NCI-H2029 treated with DMSO at 0.1 percent for 48 hours (cell line): ENCODE measurements at regions not wholly inside any gene's neighbourhood (a gene's known extent, or its start where the extent isn't known, plus 50 kb on each side); places are given as distances from the start of the nearest gene placed in this dataset.
"Not testable (repeated sequence)": the region's sequence is repeated elsewhere in the genome, so short reads cannot be mapped to it uniquely, and the experiment has no call there.

Experiments used
- DNase-seq: peaks from one replicate; lab custom pipeline; 2025; lab: John Stamatoyannopoulos, UW

DNA sequence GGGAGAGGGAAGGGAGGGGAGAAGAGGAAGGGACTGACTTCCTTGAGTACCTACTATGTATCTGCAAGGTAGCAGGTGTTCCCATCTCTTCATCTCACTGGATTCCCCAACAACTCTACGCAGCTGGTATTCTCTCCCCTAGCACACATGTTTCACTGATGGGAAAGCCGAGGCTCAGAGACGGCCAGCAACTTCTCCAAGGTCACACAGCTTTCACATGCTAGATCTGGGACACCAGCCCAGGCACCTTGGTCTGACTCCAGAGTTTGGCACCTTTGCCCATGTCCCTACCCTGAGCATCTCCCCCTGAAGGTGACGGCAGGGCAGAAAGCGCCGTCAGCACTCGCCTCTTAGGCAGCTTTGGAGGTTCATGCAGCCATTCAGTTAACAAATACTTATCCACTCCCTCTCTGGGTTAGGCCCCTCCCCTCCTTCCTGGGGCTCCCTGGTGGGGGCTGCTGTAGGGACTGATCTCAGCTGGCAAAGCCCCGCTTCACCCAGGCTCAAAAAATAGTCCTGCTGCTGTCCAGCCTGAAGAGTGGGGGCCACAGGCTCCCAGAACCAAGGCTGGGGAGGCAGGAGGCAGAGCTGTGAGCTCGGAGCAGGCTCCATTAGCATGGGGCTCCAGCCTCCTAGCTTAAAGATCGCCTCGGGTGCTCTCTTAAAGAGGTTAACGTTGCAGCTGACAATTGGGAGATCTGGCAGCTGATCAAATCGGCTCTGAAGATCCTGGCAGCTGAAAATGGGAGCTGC, 79.4 kb downstream of the IGLL1 start:
- no peak for DNase-seq

GRCh38 chr22:23499845-23500500, 80.1 kb downstream of the IGLL1 start:
- no peak for DNase-seq

GRCh38 chr22:23498811-23499798, 81.0 kb downstream of the IGLL1 start:
- no peak for DNase-seq

GRCh38 chr22:23497889-23498288, 82.2 kb downstream of the IGLL1 start:
- DNase-seq = not testable (repeated sequence)

DNA sequence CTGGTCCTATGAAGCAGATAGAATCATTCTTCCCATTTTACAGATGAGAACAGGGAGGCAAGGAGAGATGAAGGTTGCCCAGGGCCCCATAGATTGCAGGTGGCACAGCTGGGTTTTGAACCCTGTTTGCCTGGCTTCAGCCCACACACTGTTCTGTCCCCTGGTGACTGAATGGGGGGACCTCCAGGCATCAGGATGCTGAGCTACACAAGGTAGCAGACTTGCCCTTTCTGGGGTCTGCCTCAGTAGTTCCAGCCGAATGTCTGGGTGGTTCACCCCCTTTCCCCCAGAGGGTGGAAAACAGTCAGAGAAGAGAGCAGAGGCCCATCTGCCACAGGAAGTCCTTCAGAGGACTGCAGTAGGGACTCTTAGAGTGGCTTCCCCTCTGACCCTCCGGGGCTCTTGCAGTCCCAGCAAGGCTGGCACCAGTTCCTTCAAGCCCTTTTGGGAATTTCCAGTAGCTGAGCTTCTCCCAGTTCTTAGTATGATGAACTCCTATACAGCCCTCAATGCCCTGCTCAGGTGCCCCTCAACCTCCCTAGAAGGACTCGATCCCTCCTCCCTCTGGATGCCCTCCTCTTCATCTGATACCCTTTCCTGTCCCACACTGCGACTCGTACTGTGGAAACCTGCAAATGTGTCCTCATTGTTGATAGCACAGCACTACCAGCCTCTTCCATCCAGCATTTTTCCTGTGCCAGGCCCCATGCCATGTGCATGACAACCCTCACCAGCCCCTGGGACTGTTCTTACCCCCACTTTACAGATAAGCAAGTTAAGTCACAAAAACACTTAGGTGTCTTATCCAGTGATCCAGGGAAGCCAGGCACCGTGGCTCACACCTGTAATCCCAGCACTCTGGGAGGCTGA, 82.8 kb downstream of the IGLL1 start:
- no peak for DNase-seq

DNA sequence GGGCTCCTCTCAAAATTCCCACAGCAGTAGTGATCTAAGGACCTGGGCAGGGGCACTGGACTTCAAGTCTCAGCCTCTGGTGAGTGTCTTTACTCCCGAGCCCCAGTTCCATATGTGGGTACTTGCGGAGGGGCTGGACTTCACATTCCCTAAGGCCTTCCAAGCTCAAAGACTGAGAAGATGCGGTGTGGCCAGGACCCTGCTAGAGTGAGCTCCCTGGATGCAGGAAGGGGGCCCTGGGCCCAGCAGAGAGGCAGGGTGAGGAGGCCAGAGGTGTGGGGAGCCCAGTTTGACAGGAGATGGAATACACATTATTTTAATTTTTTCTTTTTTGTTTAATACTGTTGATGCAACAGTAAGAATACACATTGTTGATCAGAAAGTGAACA, 83.7 kb downstream of the IGLL1 start:
- DNase-seq = no peak

GRCh38 chr22:23495614-23496444, 84.3 kb downstream of the IGLL1 start:
- DNase-seq = no peak

DNA sequence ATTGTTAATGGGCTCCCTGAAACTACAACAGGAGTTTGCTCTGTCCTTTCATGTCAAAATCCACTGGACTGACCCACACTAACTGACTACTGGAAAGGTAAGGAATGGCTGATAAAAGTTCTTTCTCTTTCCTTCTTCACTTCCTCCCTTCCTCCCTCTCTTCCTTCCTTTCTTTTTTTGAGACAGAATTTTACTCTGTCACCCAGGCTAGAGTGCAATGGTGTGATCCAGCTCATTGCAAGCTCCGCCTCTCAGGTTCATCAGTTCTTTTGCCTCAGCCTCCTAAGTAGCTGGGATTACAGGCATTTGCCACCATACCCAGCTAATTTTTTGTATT, 85.2 kb downstream of the IGLL1 start:
- DNase-seq = no peak

DNA sequence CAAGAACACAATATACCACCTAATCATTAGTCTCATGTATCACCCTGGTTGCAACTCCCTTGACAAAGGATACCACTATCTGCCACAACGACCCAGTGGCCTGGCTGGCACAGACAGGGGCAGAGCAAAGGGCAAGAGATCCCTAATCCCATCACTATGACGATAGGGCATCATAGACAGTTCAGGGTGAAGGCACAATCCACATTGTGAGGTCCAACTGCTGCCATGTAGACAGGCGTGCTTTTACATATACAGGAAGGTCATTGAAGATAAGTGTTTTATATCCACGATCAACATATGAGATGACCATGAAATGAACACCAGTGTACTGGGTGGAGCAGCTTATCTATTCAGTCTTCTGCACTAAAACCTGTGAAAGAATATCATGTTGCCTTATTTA, 94.6 kb downstream of the IGLL1 start:
- DNase-seq = no peak

- no peak for DNase-seq
Observed at GRCh38 chr22:23484651-23485050, 95.4 kb downstream of the IGLL1 start.

DNA sequence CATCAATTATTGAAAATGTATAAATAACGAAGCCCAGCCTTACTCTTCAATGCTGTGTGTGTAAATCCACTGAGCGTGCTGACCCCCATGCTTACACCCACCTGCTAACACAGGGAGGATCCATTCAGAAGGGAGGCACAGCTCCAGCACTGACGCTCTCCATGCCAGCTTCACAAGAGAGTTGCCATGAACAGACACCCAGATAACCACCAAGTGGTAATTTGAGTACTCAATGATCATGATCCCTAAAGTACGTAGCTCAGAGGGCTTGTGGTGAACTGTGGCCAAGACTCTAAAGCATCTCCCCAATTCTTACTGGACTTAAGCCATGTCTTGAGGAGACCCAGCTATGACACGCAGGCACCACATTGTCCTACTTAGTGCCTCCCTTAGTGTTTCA, 98.7 kb downstream of the IGLL1 start:
- no peak for DNase-seq

DNA sequence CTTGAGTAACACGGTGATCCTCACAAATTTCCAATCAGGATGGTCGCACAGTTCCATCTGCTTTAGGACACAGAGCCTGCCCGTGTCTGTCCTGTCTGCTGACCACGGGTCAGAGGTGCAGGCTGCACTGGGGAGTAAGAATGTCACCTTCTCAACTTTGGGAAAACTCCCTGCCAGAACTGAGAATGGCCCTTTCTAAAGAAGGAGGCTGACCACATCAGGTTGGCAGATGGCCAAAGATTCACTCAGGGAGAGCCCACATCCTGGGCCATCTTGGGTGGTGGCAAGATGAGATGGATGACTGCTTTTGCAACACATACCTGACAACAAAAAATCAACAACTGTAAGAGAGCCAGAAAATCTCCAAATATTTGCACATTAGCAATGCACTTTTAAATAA, 101.9 kb downstream of the IGLL1 start:
- no peak for DNase-seq

DNA sequence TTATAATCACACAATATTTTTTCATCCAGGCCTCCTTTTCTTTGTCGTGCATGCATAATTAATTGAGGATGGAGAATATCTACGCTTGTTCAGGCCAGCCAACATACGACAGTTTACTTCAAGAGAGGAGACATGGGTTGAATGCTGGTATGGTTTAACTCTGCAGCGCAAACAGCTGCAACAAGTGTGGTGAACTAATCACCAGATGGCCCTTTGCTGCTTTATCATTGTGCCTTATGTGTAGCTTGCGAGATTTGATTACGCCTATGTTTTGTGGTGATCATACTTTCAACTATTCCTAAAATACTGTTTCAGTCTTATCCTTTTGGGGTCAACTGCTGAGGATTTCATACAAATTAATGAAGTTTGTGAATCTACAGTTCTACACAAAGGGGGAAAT, 105.6 kb downstream of the IGLL1 start:
- DNase-seq = not testable (repeated sequence)

- DNase-seq = no peak
Observed at GRCh38 chr22:23473901-23474300, 106.2 kb downstream of the IGLL1 start.

DNA sequence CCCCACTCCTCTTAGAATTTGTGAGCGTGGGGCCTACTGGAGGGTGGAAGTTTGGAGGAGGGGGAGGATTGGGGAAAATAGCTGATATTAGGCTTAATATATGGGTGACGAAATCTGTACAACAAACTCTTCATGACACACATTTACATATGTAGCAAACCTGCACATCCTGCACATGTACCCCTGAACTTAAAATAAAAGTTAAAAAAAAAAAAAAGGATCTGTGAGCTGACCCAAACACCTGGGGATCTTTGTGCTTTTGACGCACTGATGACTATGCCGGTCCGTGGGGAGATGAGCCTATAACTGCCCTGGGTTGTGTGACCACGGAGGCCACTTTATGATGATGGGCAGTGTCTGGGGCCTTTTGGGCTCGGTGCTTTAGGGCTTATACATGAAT, 107.7 kb downstream of the IGLL1 start:
- DNase-seq = not testable (repeated sequence)

DNA sequence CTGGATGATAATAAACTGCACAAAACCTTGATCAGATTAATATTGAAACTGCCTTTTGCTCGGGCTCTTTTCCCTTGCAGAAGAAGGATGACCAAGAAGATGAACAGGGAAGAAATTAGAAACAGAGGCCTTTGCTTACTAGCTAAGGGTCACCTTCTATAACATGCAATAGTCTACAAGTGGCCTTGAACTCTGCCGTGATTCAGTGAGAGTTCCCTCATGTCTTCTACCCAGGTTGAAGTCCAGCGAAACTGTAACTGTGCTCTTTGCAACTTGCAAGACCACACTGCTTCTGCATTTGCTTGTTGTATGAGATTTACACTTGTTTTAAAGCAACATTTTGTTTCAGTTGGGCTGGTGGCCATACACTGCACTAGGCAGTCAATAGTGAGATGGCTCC, 108.4 kb downstream of the IGLL1 start:
- no peak for DNase-seq

GRCh38 chr22:23470811-23471389, 109.2 kb downstream of the IGLL1 start:
- no peak for DNase-seq

- DNase-seq = no peak
Observed at GRCh38 chr22:23467721-23468294, 112.3 kb downstream of the IGLL1 start.

DNA sequence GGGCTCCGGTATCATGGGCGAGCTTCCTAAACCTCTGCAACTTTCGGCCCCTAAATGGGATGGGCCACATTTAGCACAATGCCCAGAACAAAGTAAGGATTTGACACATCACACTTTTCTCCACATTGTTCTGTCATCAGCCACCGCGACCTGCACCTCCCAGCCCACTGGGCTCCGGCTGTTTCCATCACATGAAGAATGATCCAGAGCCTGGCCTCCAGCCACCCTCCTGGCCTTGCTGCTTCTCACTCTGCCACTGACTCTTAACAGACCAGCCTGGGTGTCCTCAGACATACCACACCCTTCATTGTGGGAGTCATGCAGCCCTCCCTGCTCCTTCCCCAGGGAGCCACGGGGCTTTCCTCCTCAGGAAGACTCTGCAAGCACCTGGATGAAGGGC, 113.7 kb downstream of the IGLL1 start:
- DNase-seq = no peak

- DNase-seq = not testable (repeated sequence)
Observed at GRCh38 chr22:23464796-23465195, 115.3 kb downstream of the IGLL1 start.
